NCI-H510A treated with DMSO at 0.1 percent for 48 hours (cell line): ENCODE measurements at regions not wholly inside any gene's neighbourhood (a gene's known extent, or its start where the extent isn't known, plus 50 kb on each side); places are given as distances from the start of the nearest gene placed in this dataset.

Source experiments
- DNase-seq: peaks from one replicate; lab custom pipeline; 2025; lab: John Stamatoyannopoulos, UW

- DNase-seq, result no peak
Observed at GRCh38 chr11:37072538-37073055, 474.6 kb upstream of the RAG2 start.

GRCh38 chr11:37050311-37050710 lies 452.3 kb upstream of the RAG2 start:
- no peak for DNase-seq

GRCh38 chr11:37040921-37041320 lies 442.9 kb upstream of the RAG2 start:
- no peak for DNase-seq

GRCh38 chr11:37038911-37039310 lies 440.9 kb upstream of the RAG2 start:
- DNase-seq, result no peak

GRCh38 chr11:37026741-37027140 lies 428.7 kb upstream of the RAG2 start:
- no peak for DNase-seq

- no peak for DNase-seq
Observed at GRCh38 chr11:37026326-37026725, 428.3 kb upstream of the RAG2 start.

- no peak for DNase-seq
Observed at GRCh38 chr11:37006563-37006962, 408.5 kb upstream of the RAG2 start.

- DNase-seq, result no peak
Observed at GRCh38 chr11:37002831-37003230, 404.8 kb upstream of the RAG2 start.

GRCh38 chr11:36997656-36998055 lies 399.6 kb upstream of the RAG2 start:
- no peak for DNase-seq

GRCh38 chr11:36996795-36997194 lies 398.8 kb upstream of the RAG2 start:
- DNase-seq, result no peak

- no peak for DNase-seq
Observed at GRCh38 chr11:36994208-36994607, 396.2 kb upstream of the RAG2 start.

- no peak for DNase-seq
Observed at GRCh38 chr11:36988556-36988955, 390.5 kb upstream of the RAG2 start.

GRCh38 chr11:36985562-36985961 lies 387.5 kb upstream of the RAG2 start:
- DNase-seq, result no peak

- no peak for DNase-seq
Observed at GRCh38 chr11:36976741-36977140, 378.7 kb upstream of the RAG2 start.

- DNase-seq, result no peak
Observed at GRCh38 chr11:36974771-36975170, 376.7 kb upstream of the RAG2 start.

GRCh38 chr11:36953976-36954375 lies 355.9 kb upstream of the RAG2 start:
- no peak for DNase-seq

GRCh38 chr11:36948460-36949127 lies 350.6 kb upstream of the RAG2 start:
- no peak for DNase-seq

GRCh38 chr11:36945384-36945783 lies 347.3 kb upstream of the RAG2 start:
- DNase-seq, result no peak

- DNase-seq, result no peak
Observed at GRCh38 chr11:36933481-36933880, 335.4 kb upstream of the RAG2 start.

- DNase-seq, result no peak
Observed at GRCh38 chr11:36931139-36931538, 333.1 kb upstream of the RAG2 start.

GRCh38 chr11:36930256-36930655 lies 332.2 kb upstream of the RAG2 start:
- no peak for DNase-seq

GRCh38 chr11:36929401-36929800 lies 331.4 kb upstream of the RAG2 start:
- DNase-seq, result no peak

GRCh38 chr11:36928621-36929020 lies 330.6 kb upstream of the RAG2 start:
- no peak for DNase-seq

- DNase-seq, result peak; percentile 19
Observed at GRCh38 chr11:36899800-36900199, 301.8 kb upstream of the RAG2 start.
